Cardiac muscle cell (in vitro differentiated cells and primary cell): ENCODE measurements at regions not wholly inside any gene's neighbourhood (a gene's known extent, or its start where the extent isn't known, plus 50 kb on each side); places are given as distances from the start of the nearest gene placed in this dataset.

Experiments
- DNase-seq, 2 donors: peaks; one replicate each; pipeline versions ENCODE4 v3.0.0 to v3.0.0-alpha.2; 2010 to 2017; ENCODE audit warnings: low read depth in 1 of 2, low spot score in 1 of 2
- H3K27ac ChIP-seq: fragments of 200-600 bp; sonication (generic); 2 replicates; pipeline ENCODE4 v1.5.1; 2016
- H3K27me3 ChIP-seq: fragments of 200-600 bp; sonication (generic); 2 replicates; pipeline ENCODE4 v1.6.0; 2016; ENCODE audit warnings: control low read depth
- H3K36me3 ChIP-seq: fragments of 200-600 bp; sonication (generic); 2 replicates; pipeline ENCODE4 v1.5.1; 2016; ENCODE audit warnings: control low read depth
- H3K4me1 ChIP-seq: fragments of 200-600 bp; sonication (generic); 2 replicates; pipeline ENCODE4 v1.8.1; 2017; ENCODE audit warnings: low read depth, mild to moderate bottlenecking, mixed run types
- H3K4me3 ChIP-seq: fragments of 200-600 bp; sonication (generic); 2 replicates; pipeline ENCODE4 v1.5.1; 2016; ENCODE audit warnings: mild to moderate bottlenecking
- H3K9me3 ChIP-seq: fragments of 200-600 bp; sonication (generic); 2 replicates; pipeline ENCODE4 v1.5.1; 2017; ENCODE audit warnings: low read depth, mild to moderate bottlenecking, control low read depth
- TF ChIP-seq, protein P1 (sequence below): IDR thresholded peaks from 2 replicates; pipeline ENCODE4 v1.5.1; 2012; ENCODE audit warnings: low read depth, mild to moderate bottlenecking, low read length

DNA sequence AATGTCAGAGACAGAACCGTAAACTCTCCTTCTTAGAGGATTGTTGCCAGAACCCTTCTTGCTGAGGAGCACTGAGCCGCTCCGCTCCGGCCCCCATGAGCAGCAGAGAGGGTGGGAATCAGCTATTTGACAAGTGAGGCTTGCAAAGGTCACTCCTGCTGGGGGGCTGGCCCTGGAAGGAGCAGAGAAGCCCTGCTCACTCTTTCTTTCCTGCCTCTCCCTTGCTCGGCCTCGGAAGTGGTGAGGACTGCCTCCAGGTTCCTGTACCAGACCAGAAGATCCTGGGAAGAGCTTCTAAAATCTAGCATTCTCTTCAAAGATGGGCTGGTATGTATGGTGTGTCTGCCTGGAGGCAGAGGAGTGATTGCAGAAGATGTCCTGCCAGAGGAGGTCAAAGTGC is 168.6 kb upstream of the NECTIN1 start:
- TF ChIP-seq, protein P1, sequence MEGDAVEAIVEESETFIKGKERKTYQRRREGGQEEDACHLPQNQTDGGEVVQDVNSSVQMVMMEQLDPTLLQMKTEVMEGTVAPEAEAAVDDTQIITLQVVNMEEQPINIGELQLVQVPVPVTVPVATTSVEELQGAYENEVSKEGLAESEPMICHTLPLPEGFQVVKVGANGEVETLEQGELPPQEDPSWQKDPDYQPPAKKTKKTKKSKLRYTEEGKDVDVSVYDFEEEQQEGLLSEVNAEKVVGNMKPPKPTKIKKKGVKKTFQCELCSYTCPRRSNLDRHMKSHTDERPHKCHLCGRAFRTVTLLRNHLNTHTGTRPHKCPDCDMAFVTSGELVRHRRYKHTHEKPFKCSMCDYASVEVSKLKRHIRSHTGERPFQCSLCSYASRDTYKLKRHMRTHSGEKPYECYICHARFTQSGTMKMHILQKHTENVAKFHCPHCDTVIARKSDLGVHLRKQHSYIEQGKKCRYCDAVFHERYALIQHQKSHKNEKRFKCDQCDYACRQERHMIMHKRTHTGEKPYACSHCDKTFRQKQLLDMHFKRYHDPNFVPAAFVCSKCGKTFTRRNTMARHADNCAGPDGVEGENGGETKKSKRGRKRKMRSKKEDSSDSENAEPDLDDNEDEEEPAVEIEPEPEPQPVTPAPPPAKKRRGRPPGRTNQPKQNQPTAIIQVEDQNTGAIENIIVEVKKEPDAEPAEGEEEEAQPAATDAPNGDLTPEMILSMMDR, result no peak
- Histone ChIP-seq H3K27me3 (no peaks in the 10 kb centered on the region), H3K9me3 (no peaks in the 10 kb centered on the region), H3K4me3 (no peak overlapping the region), H3K27ac (no peak overlapping the region), H3K36me3 (no peaks in the 10 kb centered on the region), H3K4me1 (peaks cover 48% of the 10 kb centered on the region)
- no peak for DNase-seq

DNA sequence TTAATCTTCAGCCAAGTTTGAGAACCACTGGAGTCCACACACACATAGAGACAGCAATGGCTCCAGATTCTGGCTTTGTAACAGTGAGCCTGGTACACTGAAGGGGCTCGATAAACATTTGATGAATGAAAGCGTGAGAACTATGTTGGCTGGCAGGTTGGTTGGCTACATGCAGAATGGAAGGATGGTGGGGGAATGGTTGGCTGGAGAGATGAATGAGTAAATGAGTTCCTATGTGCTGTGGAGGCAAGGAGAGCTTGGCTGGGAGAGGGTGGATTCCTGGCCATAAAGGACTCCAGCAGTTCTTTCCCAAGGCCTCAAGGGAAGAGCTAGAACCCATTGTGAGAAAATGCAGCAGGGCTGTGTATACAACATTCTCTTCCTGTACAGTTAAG is 168.0 kb upstream of the NECTIN1 start:
- Histone ChIP-seq H3K27me3 (no peaks in the 10 kb centered on the region), H3K4me3 (no peak overlapping the region), H3K36me3 (no peaks in the 10 kb centered on the region), H3K27ac (no peak overlapping the region), H3K4me1 (peaks cover 52% of the 10 kb centered on the region), H3K9me3 (no peaks in the 10 kb centered on the region)
- TF ChIP-seq, protein P1, result no peak
- DNase-seq, result no peak

DNA sequence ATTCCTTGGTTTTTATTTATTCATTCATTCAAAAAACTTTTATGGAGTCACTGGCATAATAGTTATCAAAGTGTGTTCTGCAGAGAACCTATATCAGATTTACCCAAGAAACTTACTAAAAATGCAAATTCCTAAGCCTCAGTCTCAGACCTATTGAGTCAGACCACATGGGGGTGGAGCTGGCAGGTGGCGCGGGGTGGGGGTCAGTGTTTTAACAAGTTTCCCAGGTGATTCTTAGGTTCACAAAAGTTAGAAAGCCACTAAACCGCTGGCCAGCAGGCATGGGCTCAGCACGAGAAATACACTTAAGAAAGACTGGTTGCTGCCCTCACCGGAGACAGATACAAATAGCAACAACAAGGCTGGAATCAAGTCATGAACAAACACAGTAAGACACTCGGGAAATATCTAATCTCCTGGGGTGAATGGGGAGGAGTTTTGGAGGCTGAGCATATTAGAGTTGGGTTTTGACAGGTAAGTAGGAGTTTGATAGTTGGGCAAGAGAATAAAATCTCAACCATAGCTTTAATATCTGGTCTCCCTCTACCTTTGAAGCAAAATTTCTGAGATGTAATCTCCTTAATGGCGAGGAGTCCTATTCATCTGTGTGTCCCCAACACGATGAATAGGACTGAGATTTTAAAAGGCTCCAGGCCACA is 167.5 kb upstream of the NECTIN1 start:
- Histone ChIP-seq H3K9me3 (no peaks in the 10 kb centered on the region), H3K4me3 (no peak overlapping the region), H3K27ac (no peak overlapping the region), H3K36me3 (no peaks in the 10 kb centered on the region), H3K4me1 (peaks cover 52% of the 10 kb centered on the region), H3K27me3 (no peaks in the 10 kb centered on the region)
- TF ChIP-seq, protein P1, result no peak
- no peak for DNase-seq

DNA sequence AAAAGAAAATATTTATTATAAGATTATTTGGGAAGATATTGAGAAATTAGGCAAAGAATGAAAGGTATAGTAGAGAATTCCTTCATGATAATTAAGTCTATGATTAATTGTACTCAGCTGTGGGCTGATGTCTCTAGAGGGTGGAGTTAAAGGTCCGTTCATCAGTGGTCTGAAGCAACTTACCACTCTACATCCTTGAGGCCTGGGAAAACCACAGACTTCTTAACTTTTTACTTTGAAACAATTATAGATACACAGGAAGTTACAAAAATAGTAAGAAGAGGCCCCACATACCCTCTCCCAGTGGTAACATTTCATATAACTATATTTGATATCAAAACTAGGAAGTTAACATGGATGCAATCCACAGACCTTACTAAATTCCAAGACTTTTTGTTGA is 167.0 kb upstream of the NECTIN1 start:
- TF ChIP-seq, protein P1, result no peak
- H3K4me1 ChIP-seq, result peaks cover 55% of the 10 kb centered on the region
- H3K4me3 ChIP-seq, result no peak overlapping the region
- no peak overlapping the region for H3K27ac ChIP-seq
- H3K9me3 ChIP-seq, result no peaks in the 10 kb centered on the region
- DNase-seq, result no peak
- H3K36me3 ChIP-seq, result no peaks in the 10 kb centered on the region
- H3K27me3 ChIP-seq, result no peaks in the 10 kb centered on the region

DNA sequence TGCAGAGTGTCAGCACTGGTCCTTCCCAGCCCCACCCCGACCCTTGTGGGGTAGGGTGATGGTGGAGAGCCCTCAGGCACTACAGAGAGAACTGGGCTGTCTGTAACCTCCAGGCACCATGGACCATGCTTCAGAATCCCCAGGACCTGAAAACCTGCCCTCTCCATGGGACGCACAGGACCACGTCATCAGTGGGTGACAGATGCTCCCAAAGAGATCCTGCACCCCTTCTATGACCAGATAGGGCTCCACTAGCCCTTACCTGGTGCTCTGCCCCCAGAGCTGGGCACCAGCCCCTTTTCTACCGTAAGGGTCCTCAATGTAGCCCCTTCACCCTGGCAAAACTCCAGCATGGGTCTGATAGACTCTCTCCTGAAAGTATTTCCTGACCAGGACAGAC is 165.9 kb upstream of the NECTIN1 start:
- Histone ChIP-seq H3K27me3 (no peaks in the 10 kb centered on the region), H3K36me3 (no peaks in the 10 kb centered on the region), H3K4me3 (no peak overlapping the region), H3K4me1 (peaks cover 66% of the 10 kb centered on the region), H3K9me3 (no peaks in the 10 kb centered on the region), H3K27ac (no peak overlapping the region)
- no peak for DNase-seq
- TF ChIP-seq, protein P1, result no peak
